ENCODE measurements at regions not wholly inside any gene's neighbourhood (a gene's known extent, or its start where the extent isn't known, plus 50 kb on each side); places are given as distances from the start of the nearest gene placed in this dataset.

DNA sequence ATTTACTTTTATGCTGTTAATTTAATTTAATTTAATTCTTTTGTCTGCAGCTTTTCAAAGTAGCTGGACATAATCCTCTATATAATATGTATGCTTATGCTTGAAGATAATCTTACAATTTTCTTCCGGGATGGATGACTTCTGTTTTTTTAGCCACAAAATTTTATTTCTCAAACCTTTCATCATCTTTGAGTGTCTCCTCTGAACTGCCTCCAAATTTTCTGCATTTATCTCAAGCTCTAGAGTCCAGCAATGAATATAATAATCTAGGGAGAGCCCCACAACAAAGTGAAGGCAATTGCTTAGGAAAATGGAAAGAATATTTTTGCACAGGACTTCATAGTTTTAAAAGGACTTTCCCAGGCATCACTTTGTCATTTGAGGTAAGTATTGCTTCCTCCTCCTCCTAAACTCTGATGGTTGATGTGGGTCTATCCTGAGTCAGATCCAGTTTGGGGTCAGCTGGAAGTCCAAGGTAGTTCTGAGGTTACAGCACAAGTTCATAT is 53.7 kb upstream of the FAM3C start:
- TF ChIP-seq, protein P1, sequence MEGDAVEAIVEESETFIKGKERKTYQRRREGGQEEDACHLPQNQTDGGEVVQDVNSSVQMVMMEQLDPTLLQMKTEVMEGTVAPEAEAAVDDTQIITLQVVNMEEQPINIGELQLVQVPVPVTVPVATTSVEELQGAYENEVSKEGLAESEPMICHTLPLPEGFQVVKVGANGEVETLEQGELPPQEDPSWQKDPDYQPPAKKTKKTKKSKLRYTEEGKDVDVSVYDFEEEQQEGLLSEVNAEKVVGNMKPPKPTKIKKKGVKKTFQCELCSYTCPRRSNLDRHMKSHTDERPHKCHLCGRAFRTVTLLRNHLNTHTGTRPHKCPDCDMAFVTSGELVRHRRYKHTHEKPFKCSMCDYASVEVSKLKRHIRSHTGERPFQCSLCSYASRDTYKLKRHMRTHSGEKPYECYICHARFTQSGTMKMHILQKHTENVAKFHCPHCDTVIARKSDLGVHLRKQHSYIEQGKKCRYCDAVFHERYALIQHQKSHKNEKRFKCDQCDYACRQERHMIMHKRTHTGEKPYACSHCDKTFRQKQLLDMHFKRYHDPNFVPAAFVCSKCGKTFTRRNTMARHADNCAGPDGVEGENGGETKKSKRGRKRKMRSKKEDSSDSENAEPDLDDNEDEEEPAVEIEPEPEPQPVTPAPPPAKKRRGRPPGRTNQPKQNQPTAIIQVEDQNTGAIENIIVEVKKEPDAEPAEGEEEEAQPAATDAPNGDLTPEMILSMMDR (IDR thresholded peaks at IDR 0.05) = no peak
- no peak for TF ChIP-seq POLR2A (IDR thresholded peaks at IDR 0.05)

Measured in body of pancreas (tissue), 4 donors.